ENCODE measurements at regions not wholly inside any gene's neighbourhood (a gene's known extent, or its start where the extent isn't known, plus 50 kb on each side); places are given as distances from the start of the nearest gene placed in this dataset.

DNA sequence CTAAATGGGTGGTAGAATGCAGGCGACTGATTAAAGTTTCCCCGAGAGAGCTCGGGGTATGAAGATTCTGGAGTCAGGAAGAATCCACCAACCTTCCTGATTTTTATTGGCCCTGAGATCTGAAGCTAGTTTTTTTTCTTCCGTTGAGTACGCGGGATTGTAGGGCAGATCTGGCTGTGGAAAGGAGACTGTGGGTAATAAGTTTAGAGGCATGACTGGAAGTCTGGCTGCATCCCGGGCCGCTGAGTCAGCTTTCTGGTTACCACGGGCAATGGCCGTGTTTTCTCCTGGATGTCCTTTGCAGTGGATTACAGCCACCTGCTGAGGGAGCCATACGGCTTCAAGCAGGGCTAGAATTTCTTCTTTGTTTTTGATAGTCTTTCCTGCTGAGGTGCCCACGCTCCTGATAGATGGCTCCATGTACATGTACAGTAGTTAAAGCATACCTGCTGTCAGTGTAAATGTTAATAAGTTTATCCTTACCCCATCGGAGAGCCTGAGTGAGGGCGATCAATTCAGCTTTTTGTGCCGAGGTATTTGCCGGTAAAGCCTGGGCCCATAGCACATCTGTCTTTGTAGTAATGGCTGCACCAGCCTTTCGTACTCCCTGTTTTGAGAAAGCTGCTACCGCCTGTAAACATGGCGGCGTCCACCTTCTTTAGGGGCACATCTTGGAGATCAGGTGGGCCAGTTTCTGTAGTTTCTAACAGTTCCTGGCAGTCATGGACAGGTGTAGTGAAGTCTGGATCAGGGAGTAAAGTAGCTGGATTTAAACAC, 154.0 kb downstream of the TRIM27 start:
- no peaks in the 10 kb centered on the region for H3K9me3 ChIP-seq
- intact Hi-C loops (cut with DNase I), result no loop called here
- no peak overlapping the region for H3K27ac ChIP-seq
- H3K36me3 ChIP-seq, result no peaks in the 10 kb centered on the region
- ATAC-seq (no peak), DNase-seq (no peak)
- no peaks in the 10 kb centered on the region for H3K4me1 ChIP-seq
- H3K4me3 ChIP-seq, result no peak overlapping the region
- peaks cover 86 to 100% of the 10 kb centered on the region in 2 donors for H3K27me3 ChIP-seq
- TF ChIP-seq, protein P1, sequence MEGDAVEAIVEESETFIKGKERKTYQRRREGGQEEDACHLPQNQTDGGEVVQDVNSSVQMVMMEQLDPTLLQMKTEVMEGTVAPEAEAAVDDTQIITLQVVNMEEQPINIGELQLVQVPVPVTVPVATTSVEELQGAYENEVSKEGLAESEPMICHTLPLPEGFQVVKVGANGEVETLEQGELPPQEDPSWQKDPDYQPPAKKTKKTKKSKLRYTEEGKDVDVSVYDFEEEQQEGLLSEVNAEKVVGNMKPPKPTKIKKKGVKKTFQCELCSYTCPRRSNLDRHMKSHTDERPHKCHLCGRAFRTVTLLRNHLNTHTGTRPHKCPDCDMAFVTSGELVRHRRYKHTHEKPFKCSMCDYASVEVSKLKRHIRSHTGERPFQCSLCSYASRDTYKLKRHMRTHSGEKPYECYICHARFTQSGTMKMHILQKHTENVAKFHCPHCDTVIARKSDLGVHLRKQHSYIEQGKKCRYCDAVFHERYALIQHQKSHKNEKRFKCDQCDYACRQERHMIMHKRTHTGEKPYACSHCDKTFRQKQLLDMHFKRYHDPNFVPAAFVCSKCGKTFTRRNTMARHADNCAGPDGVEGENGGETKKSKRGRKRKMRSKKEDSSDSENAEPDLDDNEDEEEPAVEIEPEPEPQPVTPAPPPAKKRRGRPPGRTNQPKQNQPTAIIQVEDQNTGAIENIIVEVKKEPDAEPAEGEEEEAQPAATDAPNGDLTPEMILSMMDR (IDR thresholded peaks at IDR 0.05), result no peak

DNA sequence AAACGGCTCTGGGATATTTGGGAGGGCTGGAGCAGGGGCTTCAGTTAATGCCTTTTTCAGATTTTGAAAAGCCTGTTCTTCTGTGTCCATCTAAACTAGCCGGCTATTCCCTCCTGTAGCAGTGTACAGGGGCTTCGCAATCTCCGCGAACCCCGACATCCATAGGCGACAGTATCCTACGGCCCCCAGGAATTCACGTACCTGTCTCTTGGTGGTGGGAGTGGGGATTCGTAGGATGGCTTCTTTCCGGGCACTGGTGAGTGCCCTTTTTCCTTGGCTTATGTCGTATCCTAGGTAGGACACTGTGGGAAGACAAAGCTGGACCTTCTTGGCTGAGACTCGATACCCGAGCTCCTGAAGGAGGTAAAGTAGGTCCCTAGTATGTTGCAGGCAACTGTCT, 153.1 kb downstream of the TRIM27 start:
- H3K27ac ChIP-seq, result no peak overlapping the region
- H3K9me3 ChIP-seq, result no peaks in the 10 kb centered on the region
- intact Hi-C loops (cut with DNase I), result no loop called here
- TF ChIP-seq, protein P1 (IDR thresholded peaks at IDR 0.05), result no peak
- ATAC-seq, result no peak
- H3K36me3 ChIP-seq, result no peaks in the 10 kb centered on the region
- peaks cover 86 to 100% of the 10 kb centered on the region in 2 donors for H3K27me3 ChIP-seq
- no peaks in the 10 kb centered on the region for H3K4me1 ChIP-seq
- DNase-seq, result no peak
- no peak overlapping the region for H3K4me3 ChIP-seq

DNA sequence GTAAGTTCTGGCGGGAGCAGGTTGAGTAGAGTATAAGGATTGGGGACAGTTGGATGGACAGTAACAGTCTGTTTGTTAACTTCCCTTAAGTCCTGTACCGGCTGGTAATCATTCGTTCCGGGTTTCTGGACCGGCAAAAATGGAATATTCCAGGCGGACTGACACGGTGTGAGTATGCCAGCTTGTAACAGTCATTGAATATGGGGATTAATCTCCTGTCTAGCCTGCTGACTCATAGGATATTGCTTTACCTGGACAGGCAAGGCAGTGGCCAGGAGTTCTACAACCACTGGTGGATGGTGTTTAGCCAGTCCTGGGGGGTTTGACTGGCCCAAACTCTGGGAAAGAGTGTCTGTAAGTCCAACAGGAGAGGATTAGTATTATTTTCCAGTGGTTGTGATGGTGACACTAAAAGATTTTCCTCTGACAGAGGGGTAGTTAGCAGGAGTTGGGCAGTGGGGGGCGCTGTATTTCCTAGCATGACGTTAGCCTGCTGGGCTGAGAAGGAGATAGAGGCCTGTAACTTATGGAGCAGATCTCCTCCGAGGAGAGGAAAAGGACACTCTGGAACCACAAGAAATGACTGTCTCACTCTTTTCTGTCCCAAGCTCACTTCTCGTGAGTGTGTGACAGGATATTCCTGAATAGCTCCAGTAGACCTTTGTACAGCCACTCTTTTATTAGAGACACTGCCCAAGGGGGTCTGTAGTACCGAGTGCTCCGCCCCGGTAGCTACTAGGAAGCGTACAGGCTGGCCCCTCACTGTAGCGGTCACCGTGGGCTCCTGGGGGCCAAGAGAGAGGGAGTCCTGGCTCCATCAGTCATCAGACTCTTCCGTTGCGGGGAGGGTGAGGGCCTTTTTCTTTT, 152.2 kb downstream of the TRIM27 start:
- Histone ChIP-seq H3K27me3 (peaks cover 85 to 100% of the 10 kb centered on the region in 2 donors), H3K4me1 (no peaks in the 10 kb centered on the region), H3K36me3 (no peaks in the 10 kb centered on the region), H3K27ac (no peak overlapping the region), H3K4me3 (no peak overlapping the region), H3K9me3 (no peaks in the 10 kb centered on the region)
- intact Hi-C loops (cut with DNase I), result no loop called here
- no peak for DNase-seq
- ATAC-seq, result no peak
- TF ChIP-seq, protein P1 (IDR thresholded peaks at IDR 0.05), result no peak

DNA sequence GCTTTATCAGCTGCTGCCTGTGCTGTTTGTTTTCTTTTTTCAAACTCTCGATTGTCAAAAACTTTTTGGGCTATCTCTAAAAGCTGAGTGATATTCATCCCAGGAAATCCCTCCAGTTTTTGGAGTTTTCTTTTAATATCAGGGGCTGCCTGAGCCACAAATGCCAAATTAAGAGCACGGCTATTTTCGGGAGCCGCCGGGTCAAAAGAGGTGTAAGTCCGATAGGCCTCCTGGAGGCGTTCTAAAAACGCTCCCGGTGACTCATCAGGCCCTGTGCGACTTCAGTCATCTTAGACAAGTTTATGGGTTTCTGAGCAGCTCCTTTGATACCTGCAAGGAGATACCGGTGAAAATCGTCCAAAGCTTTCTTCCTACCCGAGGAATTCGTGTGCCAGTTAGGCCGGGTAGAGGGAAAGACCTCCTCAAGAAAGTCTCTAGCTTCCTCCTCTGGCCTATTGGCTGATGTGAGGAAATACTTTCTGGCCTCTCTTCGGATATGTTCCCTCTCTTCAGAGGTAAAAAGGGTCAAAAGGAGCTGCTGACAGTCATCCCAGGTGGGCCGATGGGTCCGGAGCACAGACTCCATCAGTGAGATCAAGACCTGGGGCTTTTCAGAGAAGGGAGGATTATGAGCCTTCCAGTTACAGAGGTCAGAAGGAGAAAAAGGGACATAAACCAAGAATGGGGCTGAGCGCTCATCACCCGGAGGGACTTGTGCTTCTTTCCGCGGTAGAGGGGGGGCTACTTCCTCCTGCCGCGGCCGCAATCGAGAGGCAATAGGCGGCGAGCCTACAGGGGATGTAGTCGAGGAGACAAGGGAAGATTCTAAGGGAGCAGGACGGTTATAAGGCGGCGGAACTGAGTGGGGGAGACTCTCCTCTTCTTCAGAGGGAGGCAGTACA, 151.1 kb downstream of the TRIM27 start:
- no peak for DNase-seq
- intact Hi-C loops (cut with DNase I), result no loop called here
- TF ChIP-seq, protein P1 (IDR thresholded peaks at IDR 0.05), result no peak
- Histone ChIP-seq H3K27me3 (peaks cover 86 to 100% of the 10 kb centered on the region in 2 donors), H3K36me3 (no peaks in the 10 kb centered on the region), H3K4me1 (no peaks in the 10 kb centered on the region), H3K27ac (no peak overlapping the region), H3K9me3 (no peaks in the 10 kb centered on the region), H3K4me3 (no peak overlapping the region)
- no peak for ATAC-seq
